ENCODE measurements at regions not wholly inside any gene's neighbourhood (a gene's known extent, or its start where the extent isn't known, plus 50 kb on each side); places are given as distances from the start of the nearest gene placed in this dataset.
A peak's percentile ranks its signal among the peaks of the same experiment; 100 is the strongest.
"Not testable (repeated sequence)": the region's sequence is repeated elsewhere in the genome, so short reads cannot be mapped to it uniquely, and the experiment has no call there.

DNA sequence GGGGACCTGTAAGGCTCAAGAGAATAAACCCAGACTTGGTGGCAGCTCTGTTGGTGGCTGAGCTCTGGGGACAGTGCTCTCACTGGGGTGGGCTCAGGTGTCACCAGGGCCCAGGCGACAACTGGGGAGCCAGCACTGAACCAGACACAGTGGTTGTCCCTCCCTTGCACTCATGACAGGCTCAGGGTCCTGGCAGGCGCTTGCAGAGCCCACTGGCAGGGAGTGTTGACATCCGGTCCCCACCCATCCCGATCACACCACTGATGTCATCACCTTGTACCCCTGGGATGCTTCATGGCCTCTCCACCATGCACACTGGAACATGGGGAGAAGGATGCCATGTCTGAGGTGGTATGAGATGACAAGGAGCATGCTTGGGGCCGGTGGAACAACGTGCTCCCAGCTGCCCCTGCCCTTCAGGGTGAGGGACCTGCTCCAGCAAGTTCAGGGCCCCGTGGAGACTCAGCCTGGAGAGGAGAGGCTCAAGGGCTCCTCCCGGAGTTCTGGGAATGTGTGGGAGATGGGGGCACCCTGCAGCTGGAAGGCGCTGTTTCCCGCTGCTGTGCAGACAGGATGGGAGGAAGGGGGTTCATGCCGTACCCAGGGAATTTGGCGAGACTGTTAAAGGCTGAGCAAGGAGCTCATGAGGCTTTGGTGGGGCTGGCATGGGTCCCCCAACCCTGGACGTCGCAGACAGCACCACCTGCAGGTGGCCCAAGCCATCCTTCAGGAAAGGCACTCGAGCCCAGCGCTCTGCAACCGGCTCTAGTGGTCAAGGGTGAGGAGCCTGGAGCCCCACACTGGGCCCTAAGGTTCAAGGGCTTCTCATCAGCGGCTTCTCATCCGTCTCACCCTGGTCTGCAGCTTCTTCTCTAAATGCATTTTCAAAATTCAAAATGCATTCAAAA is 141.1 kb upstream of the ZNF469 start:
- 73 to 76% methylated on average over 14 to 16 of the region's 19 CpGs for WGBS, 2 donors
- H3K27me3 ChIP-seq; H3K36me3 ChIP-seq; H3K4me3 ChIP-seq (replicated peaks in 1 of 3); H3K9me3 ChIP-seq; H3K27ac ChIP-seq; intact Hi-C loops (cut with DNase I); DNase-seq: not testable (repeated sequence)
- peaks cover 0 to 24% of the 10 kb centered on the region in 2 donors for H3K4me1 ChIP-seq

GRCh38 chr16:88242312-88243295 is 140.2 kb upstream of the ZNF469 start:
- H3K27me3 ChIP-seq; intact Hi-C loops (cut with DNase I); DNase-seq; H3K36me3 ChIP-seq; H3K27ac ChIP-seq; H3K9me3 ChIP-seq; H3K4me3 ChIP-seq (replicated peaks in 1 of 3): not testable (repeated sequence)
- WGBS, 2 donors: 73 to 79% methylated on average over 15 to 18 of the region's 18 CpGs
- peaks cover 0 to 22% of the 10 kb centered on the region in 2 donors for H3K4me1 ChIP-seq

DNA sequence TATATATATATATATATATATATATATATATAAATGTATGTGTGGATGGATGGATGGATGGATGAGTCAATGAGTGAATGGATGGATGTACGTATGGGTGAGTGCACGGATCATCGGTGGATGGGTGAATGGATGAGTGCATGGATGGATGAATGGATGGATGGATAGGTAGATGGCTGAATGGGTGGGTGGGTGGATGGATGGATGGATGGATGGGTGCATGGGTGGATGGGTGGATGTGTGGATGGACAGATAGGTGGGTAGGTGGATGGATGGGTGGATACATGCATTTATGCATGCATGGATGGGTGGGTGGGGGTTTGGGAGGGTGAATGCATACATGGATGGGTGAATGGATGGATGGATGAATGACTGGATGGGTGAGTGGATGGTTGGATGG is 138.8 kb upstream of the ZNF469 start:
- H3K9me3 ChIP-seq; DNase-seq; H3K36me3 ChIP-seq; intact Hi-C loops (cut with DNase I); H3K27me3 ChIP-seq; H3K27ac ChIP-seq; H3K4me3 ChIP-seq (replicated peaks in 1 of 3): not testable (repeated sequence)
- H3K4me1 ChIP-seq: peaks cover 0 to 12% of the 10 kb centered on the region in 2 donors
- 94 to 98% methylated on average over 3 of the region's 3 CpGs for WGBS, 2 donors

GRCh38 chr16:88245241-88246081 is 137.3 kb upstream of the ZNF469 start:
- 51 to 62% methylated on average over 12 to 17 of the region's 19 CpGs for WGBS, 2 donors
- intact Hi-C loops (cut with DNase I); H3K9me3 ChIP-seq; H3K36me3 ChIP-seq; H3K4me3 ChIP-seq (replicated peaks in 1 of 3); H3K27me3 ChIP-seq: not testable (repeated sequence)
- peaks cover 0 to 12% of the 10 kb centered on the region in 2 donors for H3K4me1 ChIP-seq
- H3K27ac ChIP-seq: peak overlapping the region in 1 of 3 donors; percentile 36
- DNase-seq: peak; percentile 15 to 27

GRCh38 chr16:88246955-88247582 is 135.7 kb upstream of the ZNF469 start:
- H3K27ac ChIP-seq; intact Hi-C loops (cut with DNase I); H3K36me3 ChIP-seq; H3K9me3 ChIP-seq; H3K27me3 ChIP-seq; DNase-seq; H3K4me3 ChIP-seq (replicated peaks in 1 of 3): not testable (repeated sequence)
- 87 to 93% methylated on average over 4 of the region's 4 CpGs for WGBS, 2 donors
- H3K4me1 ChIP-seq: peaks cover 0 to 12% of the 10 kb centered on the region in 2 donors

DNA sequence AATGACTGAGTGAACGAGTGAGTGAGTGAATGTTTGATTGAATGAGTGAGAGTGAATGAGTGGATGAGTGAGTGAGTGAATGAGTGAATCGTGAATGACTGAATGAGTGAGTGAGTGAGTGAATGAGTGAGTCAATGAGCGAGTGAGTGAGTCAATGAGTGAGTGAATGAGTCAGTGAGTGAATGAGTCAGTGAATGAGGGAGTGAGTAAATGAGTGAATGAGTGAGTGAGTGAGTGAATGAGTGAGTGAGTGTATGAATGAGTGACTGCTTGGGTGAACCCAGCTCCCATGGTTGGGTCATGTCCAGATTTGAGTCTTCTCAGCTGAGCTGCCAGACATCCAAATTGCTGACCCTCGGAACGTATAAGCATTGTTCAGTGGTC is 135.2 kb upstream of the ZNF469 start:
- H3K9me3 ChIP-seq; H3K36me3 ChIP-seq; H3K4me3 ChIP-seq (replicated peaks in 1 of 3); DNase-seq; H3K27ac ChIP-seq; H3K27me3 ChIP-seq; intact Hi-C loops (cut with DNase I): not testable (repeated sequence)
- peaks cover 0 to 12% of the 10 kb centered on the region in 2 donors for H3K4me1 ChIP-seq
- WGBS, 2 donors: 72% methylated on average over 5 of the region's 5 CpGs

- H3K36me3 ChIP-seq; H3K4me1 ChIP-seq; H3K27ac ChIP-seq; H3K4me3 ChIP-seq (replicated peaks in 1 of 3); intact Hi-C loops (cut with DNase I); DNase-seq; H3K9me3 ChIP-seq; H3K27me3 ChIP-seq: not testable (repeated sequence)
- 91 to 94% methylated on average over 9 of the region's 9 CpGs for WGBS, 2 donors
Measured at GRCh38 chr16:88248761-88249160, 134.0 kb upstream of the ZNF469 start.

- H3K4me3 ChIP-seq (replicated peaks in 1 of 3); intact Hi-C loops (cut with DNase I); H3K36me3 ChIP-seq; DNase-seq; H3K27me3 ChIP-seq; H3K27ac ChIP-seq; H3K4me1 ChIP-seq; H3K9me3 ChIP-seq: not testable (repeated sequence)
- WGBS, 2 donors: 93 to 95% methylated on average over 5 of the region's 5 CpGs
Measured at GRCh38 chr16:88250381-88250780, 132.4 kb upstream of the ZNF469 start.

GRCh38 chr16:88252057-88252794 is 130.5 kb upstream of the ZNF469 start:
- H3K36me3 ChIP-seq; DNase-seq; H3K9me3 ChIP-seq; H3K27ac ChIP-seq; H3K27me3 ChIP-seq; H3K4me3 ChIP-seq (replicated peaks in 1 of 3); intact Hi-C loops (cut with DNase I); H3K4me1 ChIP-seq: not testable (repeated sequence)
- 48 to 56% methylated on average over 3 of the region's 7 CpGs for WGBS, 2 donors

- H3K4me1 ChIP-seq: peaks cover 11 to 20% of the 10 kb centered on the region in 2 donors
- intact Hi-C loops (cut with DNase I): not testable (repeated sequence)
- WGBS, 2 donors: 89 to 100% methylated on average over 1 to 2 of the region's 2 CpGs
Measured at GRCh38 chr16:88258141-88258540, 124.6 kb upstream of the ZNF469 start.

More at GRCh38 chr16:88258141-88258540, 124.6 kb upstream of the ZNF469 start:
- H3K4me3 ChIP-seq (replicated peaks in 1 of 3); H3K9me3 ChIP-seq; H3K36me3 ChIP-seq; DNase-seq; H3K27ac ChIP-seq; H3K27me3 ChIP-seq: not testable (repeated sequence)
